OCI-LY7 (cell line): ENCODE measurements at regions not wholly inside any gene's neighbourhood (a gene's known extent, or its start where the extent isn't known, plus 50 kb on each side); places are given as distances from the start of the nearest gene placed in this dataset.
"Not testable (repeated sequence)": the region's sequence is repeated elsewhere in the genome, so short reads cannot be mapped to it uniquely, and the experiment has no call there.

Source experiments
- CTCF ChIP-seq: fragments of 200-600 bp; sonication (generic); conservative IDR thresholded peaks from 2 replicates; pipeline ENCODE4 v1.5.1; 2014; ENCODE audit warnings: mild to moderate bottlenecking, antibody characterized with exemption, low read length, moderate library complexity, mixed read lengths
- EZH2phosphoT487 ChIP-seq: fragments of 200-600 bp; sonication (generic); IDR thresholded peaks from 2 replicates; pipeline ENCODE4 v1.6.1; 2018; ENCODE audit warnings: low read depth, borderline replicate concordance, mild to moderate bottlenecking, mixed run types, antibody characterized with exemption, low read length, moderate library complexity, mixed read lengths

- TF ChIP-seq CTCF, EZH2phosphoT487: not testable (repeated sequence)
These were observed 144.4 kb downstream of the TYW3 start for GRCh38 chr1:74877366-74877765.
